Endothelial cell of umbilical vein (primary cell): ENCODE measurements at regions not wholly inside any gene's neighbourhood (a gene's known extent, or its start where the extent isn't known, plus 50 kb on each side); places are given as distances from the start of the nearest gene placed in this dataset.

Source experiments
- BruUV-seq: library from RNA; stranded (reverse); fragments of 400-500 nt; replicated peaks from 2 replicates; lab custom pipeline; 2021; lab: Mats Ljungman, UMichigan
- CTCF ChIA-PET: fragments of 300-600, 350-600 bp; sonication (Branson Sonifier 250); formaldehyde crosslinking; loops from one replicate; lab custom pipeline; 2021; ENCODE audit warnings: antibody characterized with exemption, inconsistent platforms; lab: Charles Lee
- POLR2A ChIA-PET: fragments of 300-600, 350-600 bp; sonication (Branson Sonifier 250); formaldehyde crosslinking; loops from one replicate; lab custom pipeline; 2021; ENCODE audit warnings: antibody characterized with exemption, inconsistent platforms; lab: Charles Lee
- DNase-seq: peaks from one replicate; pipeline ENCODE4 v3.0.0-alpha.2; 2011; ENCODE audit warnings: low read depth, low spot score
- FAIRE-seq: peaks from 2 replicates; lab custom pipeline; 2011; peaks lifted over from hg19 to GRCh38; lab: Jason Lieb, UNC
- H2AFZ ChIP-seq: 2 replicates; pipeline ENCODE4 v1.6.0; 2012; ENCODE audit warnings: low read depth, low read length, control low read depth, inconsistent platforms
- H3K27ac ChIP-seq: 2 replicates; pipeline ENCODE4 v1.5.1; 2011; ENCODE audit warnings: low read depth, mild to moderate bottlenecking, control low read depth, low read length, moderate library complexity; ENCODE audit not compliant: insufficient read depth
- H3K27me3 ChIP-seq, 2 experiments: 2 replicates each; pipeline versions ENCODE4 v1.6.0 to v1.6.1; 2011; ENCODE audit warnings: low read length in 2 of 2, mixed read lengths in 1 of 2; ENCODE audit not compliant: control insufficient read depth in 2 of 2, insufficient read depth in 2 of 2
- H3K36me3 ChIP-seq, 2 experiments: 2 replicates in 1 of 2; 3 replicates in 1 of 2; pipeline ENCODE4 v1.5.1; 2011; ENCODE audit warnings: low read length in 2 of 2, mild to moderate bottlenecking in 1 of 2, moderate library complexity in 1 of 2; ENCODE audit not compliant: control insufficient read depth in 2 of 2, insufficient read depth in 2 of 2; ENCODE audit errors: extremely low read depth in 1 of 2
- H3K4me1 ChIP-seq: 3 replicates; pipeline ENCODE4 v1.5.1; 2011; ENCODE audit warnings: mild to moderate bottlenecking, low read length; ENCODE audit not compliant: control insufficient read depth, insufficient read depth; ENCODE audit errors: extremely low read depth
- H3K4me2 ChIP-seq: 2 replicates; pipeline ENCODE4 v1.6.1; 2011; ENCODE audit warnings: low read length, control low read depth, mixed read lengths; ENCODE audit not compliant: insufficient read depth
- H3K4me3 ChIP-seq, 3 experiments: fragments of 200-600 bp in 1 of 3; sonication (generic), shearing (Covaris generic) in 1 of 3; replicated peaks in 1 of 3; 2 replicates each; pipeline ENCODE4 v1.5.1; 2011 to 2016; ENCODE audit warnings: control low read depth in 3 of 3, low read length in 3 of 3, mild to moderate bottlenecking in 2 of 3, inconsistent platforms in 1 of 3, low read depth in 1 of 3, moderate library complexity in 1 of 3; ENCODE audit not compliant: insufficient read depth in 1 of 3
- H3K79me2 ChIP-seq: 2 replicates; pipeline ENCODE4 v1.6.0; 2012; ENCODE audit warnings: low read length, inconsistent platforms; ENCODE audit not compliant: control insufficient read depth, insufficient read depth
- H3K9ac ChIP-seq: replicated peaks from 2 replicates; pipeline ENCODE3; 2011; ENCODE audit warnings: low read length, control low read depth; ENCODE audit not compliant: insufficient read depth; ENCODE audit errors: extremely low read depth
- H3K9me1 ChIP-seq: replicated peaks from 3 replicates; pipeline ENCODE4 v1.6.0; 2011; ENCODE audit warnings: mild to moderate bottlenecking, low read length; ENCODE audit not compliant: control insufficient read depth, insufficient read depth; ENCODE audit errors: extremely low read depth
- H3K9me3 ChIP-seq: replicated peaks from 2 replicates; pipeline ENCODE4 v1.5.1; 2012; ENCODE audit warnings: low read length, inconsistent platforms; ENCODE audit not compliant: control insufficient read depth, insufficient read depth
- H4K20me1 ChIP-seq: replicated peaks from 2 replicates; pipeline ENCODE3; 2011; ENCODE audit warnings: mild to moderate bottlenecking, low read length; ENCODE audit not compliant: control insufficient read depth, insufficient read depth; ENCODE audit errors: extremely low read depth
- CTCF ChIP-seq, 2 donors: IDR thresholded peaks; 1 replicate in 1 of 2; 2 replicates in 1 of 2; pipeline ENCODE4 v1.5.1; 2011; ENCODE audit warnings: low read length in 2 of 2, mild to moderate bottlenecking in 2 of 2, moderate library complexity in 2 of 2, control low read depth in 1 of 2, inconsistent platforms in 1 of 2, low read depth in 1 of 2; ENCODE audit not compliant: insufficient read depth in 1 of 2; ENCODE audit errors: extremely low read depth in 1 of 2
- EZH2 ChIP-seq: IDR thresholded peaks from 2 replicates; pipeline ENCODE4 v1.6.1; 2012; ENCODE audit warnings: borderline replicate concordance, low read depth, mild to moderate bottlenecking, moderate library complexity, low read length, inconsistent platforms; ENCODE audit not compliant: severe bottlenecking
- FOS ChIP-seq: IDR thresholded peaks from 2 replicates; pipeline ENCODE4 v1.6.1; 2011; ENCODE audit warnings: mild to moderate bottlenecking, low read length, moderate library complexity, borderline replicate concordance; ENCODE audit not compliant: insufficient read depth
- GATA2 ChIP-seq: IDR thresholded peaks from 2 replicates; pipeline ENCODE4 v1.7.0; 2011; ENCODE audit warnings: low read depth, mild to moderate bottlenecking, moderate library complexity, mixed read lengths, low read length; ENCODE audit not compliant: insufficient read length, insufficient read depth
- JUN ChIP-seq: IDR thresholded peaks from 2 replicates; pipeline ENCODE4 v1.6.1; 2011; ENCODE audit warnings: borderline replicate concordance, low read depth; ENCODE audit not compliant: insufficient read length, insufficient read depth
- MAX ChIP-seq: IDR thresholded peaks from 2 replicates; pipeline ENCODE4 v1.6.1; 2011; ENCODE audit not compliant: insufficient read depth, insufficient read length
- MYC ChIP-seq: IDR thresholded peaks from one replicate; pipeline ENCODE4 v1.6.1; 2011; ENCODE audit warnings: mild to moderate bottlenecking, low read depth, low read length
- POLR2A ChIP-seq: IDR thresholded peaks from 2 replicates; pipeline ENCODE4 v1.6.1; 2012; ENCODE audit warnings: low read depth, mild to moderate bottlenecking, control low read depth, low read length
- POLR2AphosphoS5 ChIP-seq: IDR thresholded peaks from 2 replicates; pipeline ENCODE4 v1.6.1; 2012; ENCODE audit warnings: low read depth, mild to moderate bottlenecking, control low read depth, low read length, moderate library complexity; ENCODE audit not compliant: insufficient read depth
- dilution Hi-C: fragments of 300-500 bp; cut with MboI; formaldehyde crosslinking; loops from one replicate; pipeline ENCODE4 v1.15.0; 2019; ENCODE audit warnings: low sequenced_read_pairs; ENCODE audit not compliant: extremely low pct_ligation_motif_present
- intact Hi-C: fragments of 100-400 bp; cut with micrococcal nuclease; formaldehyde crosslinking; loops from one replicate; pipeline ENCODE4 v1.10.0; 2022

GRCh38 chr10:85250304-85250703 lies 921.9 kb downstream of the CCSER2 start:
- Histone ChIP-seq H2AFZ (no peak overlapping the region), H3K9ac (no peak overlapping the region), H3K4me2 (no peak overlapping the region), H3K4me1 (no peaks in the 10 kb centered on the region), H3K36me3 (no peaks in the 10 kb centered on the region), H3K27ac (no peak overlapping the region), H3K79me2 (no peaks in the 10 kb centered on the region), H4K20me1 (no peaks in the 10 kb centered on the region), H3K9me3 (peaks cover 5% of the 10 kb centered on the region), H3K9me1 (no peaks in the 10 kb centered on the region), H3K4me3 (no peak overlapping the region), H3K27me3 (no peaks in the 10 kb centered on the region)
- TF ChIP-seq JUN (no peak), POLR2AphosphoS5 (no peak), POLR2A (no peak), CTCF (IDR thresholded peaks at IDR 0.05; ENCODE audit: extremely low read depth in 1 of 2, insufficient read depth in 1 of 2, low read depth in 1 of 2, low read length in 2 of 2) (no peak), FOS (no peak), EZH2 (no peak), MAX (no peak), GATA2 (no peak), MYC (no peak)
- no TSS peak for BruUV-seq
- FAIRE-seq, result no peak
- CTCF ChIA-PET, result no interaction called here
- intact Hi-C loops, result no loop called here
- POLR2A ChIA-PET, result no interaction called here
- dilution Hi-C loops, result no loop called here
- no peak for DNase-seq
